WTC11 (cell line): ENCODE measurements at regions not wholly inside any gene's neighbourhood (a gene's known extent, or its start where the extent isn't known, plus 50 kb on each side); places are given as distances from the start of the nearest gene placed in this dataset.

Experiments used
- ATAC-seq: fragments of 200-7000 bp; cut with Tn5 transposase; 2 replicates; pipeline ENCODE4 v1.10.0; 2021; ENCODE audit warnings: mild to moderate bottlenecking, moderate library complexity
- CTCF ChIA-PET: fragments of 300-600 bp; sonication (Branson Sonifier 250); formaldehyde crosslinking; loops from one replicate; lab custom pipeline; 2021; ENCODE audit warnings: antibody characterized with exemption; lab: Charles Lee
- POLR2A ChIA-PET: fragments of 350-600 bp; sonication (Branson Sonifier 250); formaldehyde crosslinking; loops from one replicate; lab custom pipeline; 2021; ENCODE audit warnings: antibody characterized with exemption; lab: Charles Lee
- DNase-seq: peaks from one replicate; pipeline ENCODE4 v3.0.0; 2021; ENCODE audit warnings: low spot score
- H3K27ac Mint-ChIP-seq: 2 replicates; pipeline ENCODE4 v1.8.0; 2021; ENCODE audit warnings: mixed read lengths
- H3K27me3 Mint-ChIP-seq: 2 replicates; pipeline ENCODE4 v1.8.0; 2021; ENCODE audit warnings: low read depth, mild to moderate bottlenecking, moderate library complexity, mixed read lengths
- H3K36me3 Mint-ChIP-seq: 2 replicates; pipeline ENCODE4 v1.8.0; 2021; ENCODE audit warnings: mixed read lengths
- H3K4me1 Mint-ChIP-seq: 2 replicates; pipeline ENCODE4 v1.8.0; 2022; ENCODE audit warnings: mixed read lengths
- H3K4me3 Mint-ChIP-seq: 2 replicates; pipeline ENCODE4 v1.8.0; 2021; ENCODE audit warnings: mild to moderate bottlenecking, moderate library complexity, mixed read lengths
- H3K9me3 Mint-ChIP-seq: 2 replicates; pipeline ENCODE4 v1.8.0; 2021; ENCODE audit warnings: mixed read lengths
- CREB1 ChIP-seq: sonication (generic); formaldehyde crosslinking; IDR thresholded peaks from 2 replicates; pipeline ENCODE4 v1.8.0; 2023; ENCODE audit warnings: mild to moderate bottlenecking, missing genetic modification reagents
- ELF4 ChIP-seq: sonication (generic); formaldehyde crosslinking; IDR thresholded peaks from 2 replicates; pipeline ENCODE4 v1.8.1; 2022; ENCODE audit warnings: low read depth, mild to moderate bottlenecking, moderate library complexity, missing genetic modification reagents
- ESRRA ChIP-seq: sonication (generic); formaldehyde crosslinking; IDR thresholded peaks from 2 replicates; pipeline ENCODE4 v1.8.1; 2022; ENCODE audit warnings: mild to moderate bottlenecking, missing genetic modification reagents, borderline replicate concordance
- FOXK1 ChIP-seq: sonication (generic); formaldehyde crosslinking; IDR thresholded peaks from 2 replicates; pipeline ENCODE4 v1.8.0; 2022; ENCODE audit warnings: mild to moderate bottlenecking, moderate library complexity, missing genetic modification reagents
- FOXP4 ChIP-seq: sonication (generic); formaldehyde crosslinking; IDR thresholded peaks from 2 replicates; pipeline ENCODE4 v1.8.0; 2022; ENCODE audit warnings: mild to moderate bottlenecking, missing genetic modification reagents
- GTF2I ChIP-seq: fragments of 250-450 bp; sonication (Bioruptor Pico); conservative IDR thresholded peaks from 2 replicates; pipeline ENCODE4 v1.4.0; 2021; ENCODE audit warnings: mild to moderate bottlenecking
- IRF1 ChIP-seq: sonication (generic); formaldehyde crosslinking; IDR thresholded peaks from 2 replicates; pipeline ENCODE4 v1.8.0; 2023; ENCODE audit warnings: missing genetic modification reagents
- IRF2 ChIP-seq: sonication (generic); formaldehyde crosslinking; IDR thresholded peaks from 2 replicates; pipeline ENCODE4 v1.8.0; 2022; ENCODE audit warnings: low read depth, missing genetic modification reagents, borderline replicate concordance
- MAX ChIP-seq: sonication (generic); formaldehyde crosslinking; IDR thresholded peaks from 2 replicates; pipeline ENCODE4 v1.8.0; 2022; ENCODE audit warnings: mild to moderate bottlenecking, missing genetic modification reagents
- MXD4 ChIP-seq: fragments of 250-450 bp; sonication (Bioruptor Pico); IDR thresholded peaks from 2 replicates; pipeline ENCODE4 v1.8.0; 2021; ENCODE audit warnings: mild to moderate bottlenecking, moderate library complexity, borderline replicate concordance
- NFE2L1 ChIP-seq: sonication (generic); formaldehyde crosslinking; IDR thresholded peaks from 2 replicates; pipeline ENCODE4 v1.8.1; 2023; ENCODE audit warnings: missing genetic modification reagents
- SOX15 ChIP-seq: fragments of 250-450 bp; sonication (Bioruptor Pico); IDR thresholded peaks from 2 replicates; pipeline ENCODE4 v1.9.0; 2021; ENCODE audit warnings: mild to moderate bottlenecking
- TEAD1 ChIP-seq: sonication (generic); formaldehyde crosslinking; IDR thresholded peaks from 2 replicates; pipeline ENCODE4 v1.8.0; 2022; ENCODE audit warnings: mild to moderate bottlenecking, missing genetic modification reagents
- TEAD4 ChIP-seq: sonication (generic); formaldehyde crosslinking; IDR thresholded peaks from 2 replicates; pipeline ENCODE4 v1.8.0; 2022; ENCODE audit warnings: mild to moderate bottlenecking, missing genetic modification reagents
- ZBTB21 ChIP-seq: sonication (generic); formaldehyde crosslinking; IDR thresholded peaks from 2 replicates; pipeline ENCODE4 v1.8.1; 2023; ENCODE audit warnings: mild to moderate bottlenecking, missing genetic modification reagents, borderline replicate concordance
- ZBTB43 ChIP-seq: sonication (generic); formaldehyde crosslinking; IDR thresholded peaks from 2 replicates; pipeline ENCODE4 v1.8.1; 2023; ENCODE audit warnings: mild to moderate bottlenecking, missing genetic modification reagents
- ZNF232 ChIP-seq: sonication (generic); formaldehyde crosslinking; IDR thresholded peaks from 2 replicates; pipeline ENCODE4 v1.8.0; 2022; ENCODE audit warnings: mild to moderate bottlenecking, missing genetic modification reagents
- ZNF263 ChIP-seq: sonication (generic); formaldehyde crosslinking; IDR thresholded peaks from 2 replicates; pipeline ENCODE4 v1.8.1; 2022; ENCODE audit warnings: low read depth, mild to moderate bottlenecking, moderate library complexity, missing genetic modification reagents
- ZNF396 ChIP-seq: fragments of 250-450 bp; sonication (Bioruptor Pico); IDR thresholded peaks from 2 replicates; pipeline ENCODE4 v1.8.0; 2021; ENCODE audit warnings: mild to moderate bottlenecking, moderate library complexity, borderline replicate concordance
- ZNF512 ChIP-seq: sonication (generic); formaldehyde crosslinking; IDR thresholded peaks from 2 replicates; pipeline ENCODE4 v1.8.1; 2022; ENCODE audit warnings: missing genetic modification reagents, borderline replicate concordance
- ZNF532 ChIP-seq: fragments of 250-450 bp; sonication (Bioruptor Pico); IDR thresholded peaks from 2 replicates; pipeline ENCODE4 v1.9.0; 2021; ENCODE audit warnings: mild to moderate bottlenecking, borderline replicate concordance
- ZSCAN18 ChIP-seq: fragments of 250-450 bp; sonication (Bioruptor Pico); IDR thresholded peaks from 2 replicates; pipeline ENCODE4 v2.1.2; 2022; ENCODE audit warnings: mild to moderate bottlenecking, moderate library complexity

- Mint-ChIP-seq H3K27me3 (no peaks in the 10 kb centered on the region), H3K9me3 (0 out of 2 replicates have a peak, but pooled peaks cover 6% of the 10 kb centered on the region), H3K4me3 (no peak overlapping the region), H3K36me3 (no peaks in the 10 kb centered on the region), H3K27ac (no peak overlapping the region), H3K4me1 (no peaks in the 10 kb centered on the region)
- TF ChIP-seq ZBTB21 (CRISPR knock-in tag), result no peak
- TF ChIP-seq ZNF232 (CRISPR knock-in tag), result no peak
- no peak for TF ChIP-seq ELF4 (CRISPR knock-in tag)
- no peak for TF ChIP-seq TEAD4
- no peak for TF ChIP-seq IRF1 (CRISPR knock-in tag)
- no peak for TF ChIP-seq FOXK1 (CRISPR knock-in tag)
- no peak for TF ChIP-seq ZBTB43 (CRISPR knock-in tag)
- TF ChIP-seq ZNF532, result no peak
- TF ChIP-seq MXD4 (CRISPR knock-in tag), result no peak
- no peak for TF ChIP-seq ESRRA (CRISPR knock-in tag)
- no peak for TF ChIP-seq ZNF396 (CRISPR knock-in tag)
- ChIA-PET CTCF (interaction anchor here (1.6 kb wide), 1 partner anchor 353 kb away, joined by 4 read pairs; no protein-coding TSS in a partner anchor), POLR2A (no interaction called here)
- ATAC-seq, result no peak
- no peak for DNase-seq
Measured at GRCh38 chr18:62629031-62629430, 86.3 kb upstream of the PHLPP1 start.

GRCh38 chr18:62631173-62631572, 84.2 kb upstream of the PHLPP1 start:
- DNase-seq (no peak), ATAC-seq (no peak)
- Mint-ChIP-seq H3K36me3 (no peaks in the 10 kb centered on the region), H3K4me1 (peaks cover 10% of the 10 kb centered on the region), H3K27me3 (no peaks in the 10 kb centered on the region), H3K27ac (no peak overlapping the region), H3K9me3 (no peaks in the 10 kb centered on the region), H3K4me3 (no peak overlapping the region)
- ChIA-PET POLR2A (no interaction called here), CTCF (no interaction called here)
- TF ChIP-seq ZNF263 (CRISPR knock-in tag) (no peak), ZBTB43 (CRISPR knock-in tag) (no peak), ZSCAN18 (no peak), ZNF512 (no peak), MAX (no peak), ESRRA (CRISPR knock-in tag) (no peak), IRF2 (CRISPR knock-in tag) (no peak), TEAD1 (CRISPR knock-in tag) (no peak), GTF2I (CRISPR knock-in tag) (no peak), NFE2L1 (CRISPR knock-in tag) (no peak), CREB1 (CRISPR knock-in tag) (no peak), FOXP4 (CRISPR knock-in tag) (no peak), SOX15 (no peak)
